Natural killer cell treated with Interleukin-12 subunit alpha and Interleukin-12 subunit beta and Interleukin-15 and Interleukin-18, amount 100 ng/mL, for 72 hours (primary cell): ENCODE measurements at regions not wholly inside any gene's neighbourhood (a gene's known extent, or its start where the extent isn't known, plus 50 kb on each side); places are given as distances from the start of the nearest gene placed in this dataset.
"Not testable (repeated sequence)": the region's sequence is repeated elsewhere in the genome, so short reads cannot be mapped to it uniquely, and the experiment has no call there.

ENCODE experiments used
- ATAC-seq, 2 donors: fragments of 150-1000 bp; cut with Tn5 transposase in 1 of 2; sonication (Bioruptor Pico), chemical (Tn5 transposase) in 1 of 2; 2 replicates each; pipeline ENCODE4 v1.10.0; 2021
- DNase-seq: peaks from one replicate; pipeline ENCODE4 v3.0.0; 2022; ENCODE audit warnings: low spot score
- H3K27ac Mint-ChIP-seq, 2 donors: 1 replicate in 1 of 2; 2 replicates in 1 of 2; pipeline ENCODE4 v1.8.0; 2022; ENCODE audit warnings: mixed read lengths in 2 of 2, mild to moderate bottlenecking in 1 of 2, moderate library complexity in 1 of 2
- H3K27me3 Mint-ChIP-seq, 2 donors: 1 replicate in 1 of 2; 2 replicates in 1 of 2; pipeline ENCODE4 v1.8.0; 2022; ENCODE audit warnings: mixed read lengths in 2 of 2
- H3K36me3 Mint-ChIP-seq: one replicate; pipeline ENCODE4 v1.8.0; 2022; ENCODE audit warnings: mixed read lengths
- H3K4me1 Mint-ChIP-seq, 2 donors: 1 replicate in 1 of 2; 2 replicates in 1 of 2; pipeline ENCODE4 v1.8.0; 2022; ENCODE audit warnings: low read depth in 2 of 2, mixed read lengths in 2 of 2, mild to moderate bottlenecking in 1 of 2
- H3K4me3 Mint-ChIP-seq: one replicate; pipeline ENCODE4 v1.8.0; 2022; ENCODE audit warnings: mixed read lengths
- H3K9me3 Mint-ChIP-seq: 2 replicates; pipeline ENCODE4 v1.8.0; 2022; ENCODE audit warnings: mixed read lengths

DNA sequence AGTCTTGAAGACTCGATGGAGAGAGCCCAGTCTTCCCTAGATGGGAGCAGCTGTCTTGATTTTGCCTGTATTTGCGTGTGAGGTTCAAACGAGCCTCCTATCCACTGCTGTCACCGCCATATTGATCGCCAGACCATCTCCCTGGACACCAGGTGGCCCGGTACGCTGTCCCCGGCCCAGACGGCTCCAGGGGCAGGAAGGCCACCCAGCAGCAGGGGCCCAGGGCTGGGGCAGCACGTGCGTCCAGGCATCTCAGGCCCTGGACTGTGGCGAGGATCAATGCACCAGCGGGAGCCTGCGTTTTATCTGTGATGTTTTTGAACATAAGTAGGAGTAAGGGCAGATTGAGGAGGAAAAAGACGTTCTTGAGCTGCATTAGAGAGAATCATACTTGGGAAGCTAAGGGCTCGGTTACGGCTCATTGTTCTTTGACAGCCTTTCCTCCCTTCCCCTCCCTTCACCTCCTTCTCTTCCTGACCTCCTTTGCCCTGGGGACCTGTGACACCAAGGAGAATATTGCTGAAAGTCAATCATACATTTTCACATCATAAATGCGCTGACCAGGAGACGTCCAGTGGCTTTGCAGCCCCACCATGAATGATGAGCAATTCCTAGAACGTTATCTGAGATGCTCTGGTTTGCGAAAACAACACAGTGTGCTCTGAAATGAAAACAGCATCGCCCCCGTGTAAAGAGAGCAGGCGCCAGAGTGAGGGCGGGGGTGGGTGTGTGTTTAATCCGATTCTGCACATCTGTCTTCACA is 711.2 kb upstream of the SALL3 start:
- Mint-ChIP-seq H3K36me3 (no peaks in the 10 kb centered on the region), H3K4me3 (no peak overlapping the region), H3K27ac (no peak overlapping the region), H3K4me1 (no peaks in the 10 kb centered on the region), H3K9me3 (no peaks in the 10 kb centered on the region), H3K27me3 (no peaks in the 10 kb centered on the region)
- DNase-seq, result no peak
- ATAC-seq, result no peak

DNA sequence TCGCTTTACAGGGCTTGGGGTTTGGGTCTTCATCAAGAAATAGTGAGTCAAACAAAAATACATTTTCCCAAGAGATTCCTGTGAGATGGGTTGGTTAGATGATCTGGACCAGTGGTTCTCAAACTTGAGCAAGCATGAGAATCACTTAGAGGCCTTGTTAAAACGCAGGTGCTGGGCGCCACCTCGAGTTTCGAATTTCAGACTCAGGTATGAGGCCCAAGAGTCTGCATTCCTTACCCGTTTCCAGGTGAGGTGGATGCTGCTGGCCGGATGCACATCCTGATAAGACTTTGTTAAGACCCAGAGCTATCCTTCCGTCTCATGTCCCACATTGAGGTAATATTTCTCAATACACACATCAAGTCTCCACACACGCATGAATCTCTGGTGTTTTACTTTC is 707.8 kb upstream of the SALL3 start:
- Mint-ChIP-seq H3K4me1 (no peaks in the 10 kb centered on the region), H3K36me3 (no peaks in the 10 kb centered on the region), H3K27ac (no peak overlapping the region), H3K27me3 (no peaks in the 10 kb centered on the region), H3K4me3 (no peak overlapping the region), H3K9me3 (peaks cover 8% of the 10 kb centered on the region)
- no peak for ATAC-seq
- DNase-seq, result no peak

DNA sequence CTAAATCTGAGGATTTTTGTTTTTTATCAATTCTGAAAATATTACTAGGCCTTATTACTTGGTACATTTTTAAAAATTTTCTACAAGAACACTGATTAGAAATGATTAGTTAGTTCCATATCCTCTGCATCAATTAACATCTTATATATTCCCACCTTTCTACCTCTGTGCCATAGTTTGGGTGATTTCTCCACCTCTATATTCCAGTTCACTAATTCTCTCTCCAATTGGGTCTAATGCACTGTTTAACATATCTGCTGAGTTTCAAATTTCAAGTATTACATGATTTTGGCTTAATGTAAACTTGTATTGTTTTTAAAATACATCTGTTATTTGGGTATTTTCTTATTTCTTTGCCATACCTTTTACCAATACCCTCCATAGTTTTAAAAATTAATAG is 705.7 kb upstream of the SALL3 start:
- no peaks in the 10 kb centered on the region for H3K4me1 Mint-ChIP-seq
- no peaks in the 10 kb centered on the region for H3K36me3 Mint-ChIP-seq
- H3K4me3 Mint-ChIP-seq, result no peak overlapping the region
- no peaks in the 10 kb centered on the region for H3K27me3 Mint-ChIP-seq
- no peak for ATAC-seq
- H3K27ac Mint-ChIP-seq, result no peak overlapping the region
- DNase-seq, result no peak
- H3K9me3 Mint-ChIP-seq, result peaks cover 11% of the 10 kb centered on the region

DNA sequence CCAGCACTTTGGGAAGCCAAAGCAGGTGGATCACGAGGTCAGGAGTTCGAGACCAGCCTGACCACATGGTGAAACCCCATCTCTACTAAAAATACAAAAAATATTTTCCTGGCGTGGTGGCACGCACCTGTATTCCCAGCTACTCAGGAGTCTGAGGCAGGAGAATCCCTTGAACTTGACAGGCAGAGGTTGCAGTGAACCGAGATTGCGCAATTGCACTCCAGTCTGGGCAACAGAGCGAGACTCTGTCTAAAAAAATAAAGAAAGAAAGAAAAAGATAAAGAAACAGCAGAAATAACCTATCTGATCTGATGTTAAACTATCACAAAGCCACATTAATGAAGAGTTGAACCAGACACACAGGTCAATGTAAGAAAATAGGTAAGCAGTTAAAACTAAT is 696.2 kb upstream of the SALL3 start:
- H3K36me3 Mint-ChIP-seq, H3K9me3 Mint-ChIP-seq, H3K4me3 Mint-ChIP-seq, H3K4me1 Mint-ChIP-seq, H3K27me3 Mint-ChIP-seq, H3K27ac Mint-ChIP-seq, DNase-seq, ATAC-seq: not testable (repeated sequence)

DNA sequence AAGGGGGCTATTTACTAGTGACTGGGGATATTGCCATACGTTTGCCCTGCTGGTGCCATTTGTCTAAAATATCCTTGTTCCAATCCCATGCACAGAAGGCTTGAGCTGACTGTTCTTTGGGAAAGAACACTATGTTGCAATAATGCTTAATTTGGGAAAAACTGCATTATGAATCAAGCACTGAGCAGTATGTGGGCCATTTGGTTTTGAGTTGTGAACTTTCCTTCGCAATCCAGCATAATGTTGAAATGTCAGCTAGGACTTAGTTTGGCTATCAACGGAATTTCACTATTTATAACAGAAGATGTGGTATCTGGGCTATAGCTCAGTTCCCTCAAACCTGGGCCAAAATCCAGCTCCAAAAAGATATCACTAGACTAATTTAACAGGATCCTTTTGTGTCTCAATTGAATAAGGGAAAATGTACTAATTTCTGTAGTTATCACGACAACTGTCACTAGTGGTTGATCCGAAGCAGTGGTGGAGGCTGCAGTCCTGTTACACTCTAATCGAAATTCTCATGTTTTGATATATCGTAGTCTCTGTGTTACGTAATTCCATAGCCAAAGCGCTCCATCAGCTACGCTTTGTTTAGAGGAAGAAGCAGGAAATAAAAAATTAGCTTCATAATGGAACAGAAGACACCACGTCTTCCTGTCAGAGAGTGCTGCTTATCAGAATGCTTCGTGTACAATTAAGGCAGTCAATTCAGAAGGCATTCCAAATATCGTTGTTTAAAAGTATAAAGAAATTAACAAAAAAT is 686.8 kb upstream of the SALL3 start:
- no peak overlapping the region for H3K27ac Mint-ChIP-seq
- no peaks in the 10 kb centered on the region for H3K4me1 Mint-ChIP-seq
- DNase-seq (no peak), ATAC-seq (no peak)
- no peak overlapping the region for H3K4me3 Mint-ChIP-seq
- H3K9me3 Mint-ChIP-seq, result peaks cover 3% of the 10 kb centered on the region
- no peaks in the 10 kb centered on the region for H3K36me3 Mint-ChIP-seq
- no peaks in the 10 kb centered on the region for H3K27me3 Mint-ChIP-seq

DNA sequence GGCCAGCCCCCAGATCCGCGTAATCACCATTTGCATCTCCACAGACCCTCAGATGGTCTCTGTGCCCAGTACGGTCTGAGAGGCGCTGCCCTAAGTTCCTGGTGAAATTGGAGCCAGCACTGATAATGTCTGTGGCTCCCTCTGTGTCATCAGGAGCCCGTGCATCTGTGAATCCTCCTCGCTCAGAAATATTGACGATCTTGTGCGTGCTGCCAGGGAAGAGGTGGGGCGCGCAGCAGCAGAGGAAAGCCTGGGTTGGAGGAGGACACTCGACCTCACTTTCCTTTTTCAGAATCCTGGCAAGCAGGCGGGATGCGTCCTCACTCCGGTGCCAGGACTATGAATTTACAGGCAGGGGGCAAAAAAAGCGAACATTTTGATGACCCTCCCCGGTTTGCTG is 686.1 kb upstream of the SALL3 start:
- peak in 1 of 2 donors; percentile 43 for ATAC-seq
- Mint-ChIP-seq H3K9me3 (peaks cover 3% of the 10 kb centered on the region), H3K27ac (no peak overlapping the region), H3K36me3 (no peaks in the 10 kb centered on the region), H3K27me3 (no peaks in the 10 kb centered on the region), H3K4me1 (no peaks in the 10 kb centered on the region), H3K4me3 (no peak overlapping the region)
- no peak for DNase-seq

DNA sequence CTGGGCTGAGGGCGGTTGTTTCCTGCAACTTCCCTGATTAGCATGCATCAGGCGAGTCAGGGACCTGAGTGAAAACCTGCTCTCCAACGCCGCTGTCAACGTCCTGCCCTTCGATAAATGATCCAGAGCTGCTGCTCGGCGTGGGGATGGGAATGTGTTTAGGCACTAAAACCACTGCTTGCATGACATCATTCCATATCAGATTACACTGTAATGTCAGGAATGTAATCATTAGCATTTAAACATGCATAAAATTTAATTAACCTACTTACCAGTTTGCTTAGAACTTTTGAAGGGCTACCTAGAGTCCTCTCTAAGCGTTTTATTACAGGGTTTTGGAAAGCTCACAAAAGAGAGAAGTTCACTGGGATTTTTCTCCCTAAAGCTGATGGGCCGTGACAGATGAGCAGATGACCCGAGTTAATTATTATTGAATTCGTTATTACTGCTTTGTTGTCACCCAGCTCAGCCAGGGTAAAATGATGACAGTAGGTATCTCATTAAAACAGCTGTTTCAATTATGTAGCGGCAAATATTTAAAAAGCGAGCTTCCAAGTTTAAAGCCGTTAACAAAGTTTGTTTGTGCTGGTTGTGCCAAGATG is 685.6 kb upstream of the SALL3 start:
- no peaks in the 10 kb centered on the region for H3K36me3 Mint-ChIP-seq
- no peak for DNase-seq
- no peak for ATAC-seq

DNA sequence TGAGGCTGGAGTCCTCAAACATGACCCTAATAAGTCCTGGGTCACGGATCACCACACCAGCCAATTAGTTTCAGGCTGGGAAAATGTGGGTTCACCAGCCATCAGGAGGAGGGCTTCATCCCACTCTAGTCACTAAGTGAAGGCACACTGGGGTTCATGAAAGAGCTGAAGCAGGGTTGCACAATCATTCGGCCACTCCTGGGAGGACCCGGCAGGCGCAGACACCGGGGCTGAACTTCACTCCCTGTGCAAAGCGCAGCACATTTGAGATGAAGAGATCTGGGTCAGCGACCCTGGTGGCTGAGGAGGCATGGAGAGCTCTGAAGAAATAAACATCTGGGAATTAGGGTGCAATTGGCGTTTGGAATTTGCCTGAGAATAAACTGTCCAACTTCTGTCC is 684.4 kb upstream of the SALL3 start:
- H3K4me3 Mint-ChIP-seq, result no peak overlapping the region
- ATAC-seq (no peak), DNase-seq (no peak)
- no peaks in the 10 kb centered on the region for H3K36me3 Mint-ChIP-seq
- no peaks in the 10 kb centered on the region for H3K4me1 Mint-ChIP-seq
- H3K27me3 Mint-ChIP-seq, result no peaks in the 10 kb centered on the region
- peaks cover 3% of the 10 kb centered on the region for H3K9me3 Mint-ChIP-seq
- no peak overlapping the region for H3K27ac Mint-ChIP-seq

More for the DNA sequence above, 685.6 kb upstream of the SALL3 start:
- H3K9me3 Mint-ChIP-seq, result peaks cover 3% of the 10 kb centered on the region
- no peaks in the 10 kb centered on the region for H3K4me1 Mint-ChIP-seq
- no peak overlapping the region for H3K4me3 Mint-ChIP-seq
- no peak overlapping the region for H3K27ac Mint-ChIP-seq
- H3K27me3 Mint-ChIP-seq, result no peaks in the 10 kb centered on the region

DNA sequence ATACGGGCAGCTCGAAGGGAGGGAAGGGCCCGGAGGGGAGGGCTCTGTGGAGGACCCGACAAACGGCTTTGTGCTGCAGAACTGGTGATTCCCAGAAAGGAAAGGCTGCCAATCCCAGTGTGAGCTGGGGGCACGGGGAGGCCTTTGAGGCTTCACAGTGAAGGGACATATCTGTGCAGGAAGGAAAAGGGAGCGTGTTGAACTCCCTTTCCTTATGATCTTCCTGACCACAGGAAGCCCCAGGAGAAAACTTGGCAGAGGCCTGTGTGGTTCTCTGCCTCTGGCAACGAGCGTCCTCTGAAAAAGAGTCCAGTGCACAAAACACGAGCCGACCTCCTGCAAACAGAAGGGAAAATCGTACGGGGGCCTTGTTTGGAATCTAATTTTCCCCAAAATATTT is 683.5 kb upstream of the SALL3 start:
- Mint-ChIP-seq H3K27ac (no peak overlapping the region), H3K27me3 (no peaks in the 10 kb centered on the region), H3K9me3 (peaks cover 3% of the 10 kb centered on the region), H3K4me3 (no peak overlapping the region), H3K4me1 (no peaks in the 10 kb centered on the region), H3K36me3 (no peaks in the 10 kb centered on the region)
- DNase-seq, result no peak
- no peak for ATAC-seq

DNA sequence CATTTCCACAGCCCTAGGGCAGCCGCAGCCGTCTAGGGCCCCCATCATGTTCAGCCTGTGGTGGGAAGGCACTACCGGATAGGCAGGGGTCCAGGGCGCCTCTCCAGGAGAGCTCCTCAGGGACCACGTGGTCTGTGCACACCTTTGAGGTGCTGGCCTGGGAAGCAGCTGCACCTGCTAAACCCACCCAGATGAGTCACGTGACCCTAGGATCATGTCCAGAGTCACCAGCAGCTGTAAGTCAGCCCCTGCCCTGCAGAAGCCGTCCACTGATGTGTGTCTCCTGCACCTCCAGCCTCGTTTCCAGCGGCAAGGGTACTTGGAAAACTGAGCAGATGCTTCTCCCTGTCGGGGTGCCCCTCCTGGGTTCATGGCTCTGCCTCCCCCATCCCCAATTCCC is 682.6 kb upstream of the SALL3 start:
- H3K36me3 Mint-ChIP-seq, result no peaks in the 10 kb centered on the region
- no peaks in the 10 kb centered on the region for H3K4me1 Mint-ChIP-seq
- no peak overlapping the region for H3K27ac Mint-ChIP-seq
- DNase-seq (no peak), ATAC-seq (peak in 1 of 2 donors; percentile 36)
- H3K9me3 Mint-ChIP-seq, result peaks cover under 1% of the 10 kb centered on the region
- no peaks in the 10 kb centered on the region for H3K27me3 Mint-ChIP-seq
- no peak overlapping the region for H3K4me3 Mint-ChIP-seq

DNA sequence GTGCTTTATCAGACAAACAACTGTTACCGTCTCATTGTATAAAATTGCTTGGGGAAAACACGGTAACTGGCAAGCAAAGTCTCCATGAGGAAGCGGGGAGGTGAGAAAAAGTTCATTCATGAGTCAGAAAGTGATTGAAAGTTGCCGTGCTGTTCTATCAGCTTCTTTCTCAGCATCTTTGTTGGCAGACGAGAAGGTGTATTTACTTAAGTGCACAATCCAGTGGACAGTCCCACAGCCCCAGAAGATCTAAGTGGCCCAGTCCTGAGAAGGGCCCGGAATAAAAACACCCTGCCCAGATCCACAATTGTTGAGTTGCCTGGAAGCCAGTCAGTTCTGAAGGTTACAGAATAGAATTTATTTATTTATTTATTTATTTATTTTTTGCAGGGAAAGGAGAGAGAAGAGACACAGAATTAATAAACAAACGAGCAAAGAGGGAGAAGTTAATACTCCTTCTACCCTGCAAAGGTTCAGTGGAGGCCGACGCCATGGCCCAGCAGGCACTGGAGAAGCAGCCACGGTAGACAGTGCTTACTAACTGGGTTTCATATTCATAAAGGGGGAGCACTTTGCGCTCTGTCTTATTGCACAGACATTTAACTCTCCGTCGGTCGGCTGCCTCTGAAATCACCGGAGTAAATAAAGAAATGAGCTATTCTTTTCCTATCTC is 676.0 kb upstream of the SALL3 start:
- H3K4me1 Mint-ChIP-seq, result no peaks in the 10 kb centered on the region
- DNase-seq, result no peak
- peaks cover 0 to 6% of the 10 kb centered on the region in 2 donors for H3K27me3 Mint-ChIP-seq
- H3K36me3 Mint-ChIP-seq, result no peaks in the 10 kb centered on the region
- ATAC-seq, result no peak
- no peak overlapping the region for H3K27ac Mint-ChIP-seq
- H3K9me3 Mint-ChIP-seq, result no peaks in the 10 kb centered on the region
- H3K4me3 Mint-ChIP-seq, result no peak overlapping the region

DNA sequence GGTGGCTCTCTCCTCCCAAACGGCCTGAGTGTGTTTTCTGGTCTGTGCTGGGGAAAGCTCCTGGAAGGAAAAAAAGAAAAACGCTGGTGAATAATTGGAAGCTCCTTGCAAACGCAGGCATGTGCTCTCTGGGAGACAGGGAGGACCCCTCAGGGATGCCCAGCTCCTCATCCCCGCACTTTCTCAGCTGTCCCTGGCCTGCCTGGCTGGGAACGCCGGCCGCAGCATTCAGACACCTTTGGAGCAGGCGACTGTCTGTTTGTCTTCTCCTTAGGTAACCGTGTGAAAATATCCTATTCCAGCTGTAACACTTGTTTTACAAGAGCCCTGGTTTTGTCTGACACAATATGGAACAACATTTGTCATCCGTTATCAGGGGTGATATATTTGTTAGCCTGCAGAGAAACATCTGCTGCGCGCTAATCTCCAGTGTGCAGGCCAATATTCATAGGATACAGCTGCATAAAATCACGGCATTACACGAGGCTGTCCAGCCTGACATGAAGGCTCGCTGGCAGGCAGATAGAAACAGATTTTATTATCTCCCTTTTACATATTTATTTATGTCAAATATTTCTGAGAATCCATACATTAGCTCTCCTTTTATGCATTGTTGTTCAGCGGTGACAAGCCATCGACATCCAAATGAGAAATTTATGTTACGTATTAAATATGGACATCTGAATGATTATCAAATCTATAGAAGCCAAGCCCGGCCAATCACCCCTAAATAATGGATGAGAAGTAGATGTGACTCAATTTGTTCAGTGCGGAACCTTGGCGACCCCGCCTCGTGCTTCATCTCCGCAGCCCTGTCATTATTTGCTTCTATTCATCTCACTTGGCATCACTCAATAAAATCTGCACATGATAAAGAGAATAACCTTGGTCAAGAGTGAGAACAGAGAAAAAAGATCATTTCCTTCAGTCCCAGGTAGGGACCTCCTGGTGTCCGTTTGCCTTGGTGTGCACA is 675.1 kb upstream of the SALL3 start:
- no peak for ATAC-seq
- Mint-ChIP-seq H3K27me3 (peaks cover 0 to 6% of the 10 kb centered on the region in 2 donors), H3K36me3 (no peaks in the 10 kb centered on the region)

DNA sequence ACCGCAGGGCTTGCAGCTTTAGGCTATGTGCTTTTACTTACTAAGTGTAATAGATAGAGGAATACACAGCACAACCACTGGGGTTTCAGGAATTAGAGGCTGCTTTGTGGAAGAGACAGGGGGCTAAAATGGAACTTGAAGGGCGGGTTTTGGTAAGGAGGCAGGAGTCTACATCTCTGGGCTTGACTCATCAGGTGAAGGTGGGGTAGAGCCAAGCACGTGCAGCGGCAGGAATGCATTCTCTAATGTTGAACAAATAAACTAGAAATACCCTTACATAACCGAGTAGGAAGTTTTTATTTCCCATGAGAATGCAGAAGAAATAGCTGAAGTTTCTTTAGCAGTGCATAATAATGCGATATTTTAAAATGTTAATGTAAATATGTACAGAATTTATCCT is 673.8 kb upstream of the SALL3 start:
- H3K9me3 Mint-ChIP-seq, result no peaks in the 10 kb centered on the region
- DNase-seq (no peak), ATAC-seq (no peak)
- no peaks in the 10 kb centered on the region for H3K36me3 Mint-ChIP-seq
- no peaks in the 10 kb centered on the region for H3K4me1 Mint-ChIP-seq
- H3K27ac Mint-ChIP-seq, result no peak overlapping the region
- peaks cover 0 to 6% of the 10 kb centered on the region in 2 donors for H3K27me3 Mint-ChIP-seq
- no peak overlapping the region for H3K4me3 Mint-ChIP-seq

More for the DNA sequence above, 675.1 kb upstream of the SALL3 start:
- H3K4me1 Mint-ChIP-seq, result no peaks in the 10 kb centered on the region
- no peak overlapping the region for H3K4me3 Mint-ChIP-seq
- H3K27ac Mint-ChIP-seq, result no peak overlapping the region
- H3K9me3 Mint-ChIP-seq, result no peaks in the 10 kb centered on the region
- DNase-seq, result no peak
